HG03060 (cell line): ENCODE measurements at regions not wholly inside any gene's neighbourhood (a gene's known extent, or its start where the extent isn't known, plus 50 kb on each side); places are given as distances from the start of the nearest gene placed in this dataset.

Experiments
- ATAC-seq: cut with Tn5 transposase; IDR thresholded peaks from one replicate; pipeline ENCODE4 v1.9.1; 2021; ENCODE audit warnings: low read depth, moderate number of reproducible peaks; ENCODE audit not compliant: unreplicated experiment

GRCh38 chr1:175830500-175830899 lies 87.1 kb upstream of the TNR start:
- ATAC-seq = no peak

GRCh38 chr1:175829845-175830244 lies 86.5 kb upstream of the TNR start:
- no peak for ATAC-seq

- no peak for ATAC-seq
These were observed 83.3 kb upstream of the TNR start for GRCh38 chr1:175826705-175827104.

- ATAC-seq = no peak
These were observed 80.7 kb upstream of the TNR start for GRCh38 chr1:175824079-175824478.

GRCh38 chr1:175823406-175823805 lies 80.0 kb upstream of the TNR start:
- ATAC-seq = no peak

- ATAC-seq = no peak
These were observed 79.2 kb upstream of the TNR start for GRCh38 chr1:175822580-175822979.

- no peak for ATAC-seq
These were observed 77.1 kb upstream of the TNR start for GRCh38 chr1:175820456-175821025.

- no peak for ATAC-seq
These were observed 75.5 kb upstream of the TNR start for GRCh38 chr1:175818929-175819328.

GRCh38 chr1:175817445-175817844 lies 74.0 kb upstream of the TNR start:
- no peak for ATAC-seq

- no peak for ATAC-seq
These were observed 71.5 kb upstream of the TNR start for GRCh38 chr1:175814885-175815284.

- ATAC-seq = no peak
These were observed 69.5 kb upstream of the TNR start for GRCh38 chr1:175812936-175813335.

GRCh38 chr1:175810305-175810704 lies 66.9 kb upstream of the TNR start:
- no peak for ATAC-seq

GRCh38 chr1:175808999-175809398 lies 65.6 kb upstream of the TNR start:
- ATAC-seq = no peak

GRCh38 chr1:175808573-175808972 lies 65.2 kb upstream of the TNR start:
- ATAC-seq = no peak

- no peak for ATAC-seq
These were observed 61.2 kb upstream of the TNR start for GRCh38 chr1:175804561-175804960.

GRCh38 chr1:175803413-175803812 lies 60.0 kb upstream of the TNR start:
- no peak for ATAC-seq

- no peak for ATAC-seq
These were observed 59.2 kb upstream of the TNR start for GRCh38 chr1:175802407-175803123.

- no peak for ATAC-seq
These were observed 58.6 kb upstream of the TNR start for GRCh38 chr1:175801979-175802378.

- ATAC-seq = no peak
These were observed 54.2 kb upstream of the TNR start for GRCh38 chr1:175797576-175797975.

GRCh38 chr1:175794586-175794985 lies 51.2 kb upstream of the TNR start:
- no peak for ATAC-seq

GRCh38 chr1:175793617-175794016 lies 50.2 kb upstream of the TNR start:
- no peak for ATAC-seq
